H1 (cell line): ENCODE measurements at regions not wholly inside any gene's neighbourhood (a gene's known extent, or its start where the extent isn't known, plus 50 kb on each side); places are given as distances from the start of the nearest gene placed in this dataset.

Experiments used
- CTCF ChIA-PET: fragments of 300-600 bp; sonication (Branson Sonifier 250); formaldehyde crosslinking; loops from one replicate; lab custom pipeline; 2021; ENCODE audit not compliant: partially characterized antibody; lab: Charles Lee
- POLR2A ChIA-PET: fragments of 300-600 bp; sonication (Branson Sonifier 250); formaldehyde crosslinking; loops from one replicate; lab custom pipeline; 2021; ENCODE audit warnings: inconsistent platforms; ENCODE audit not compliant: partially characterized antibody; lab: Charles Lee
- DNase-seq, 2 experiments: peaks; one replicate each; pipeline versions ENCODE4 v3.0.0 to v3.0.0-alpha.2; 2010 to 2022; ENCODE audit warnings: low spot score in 2 of 2, low read depth in 1 of 2, mixed read lengths in 1 of 2
- FAIRE-seq: peaks from 2 replicates; lab custom pipeline; 2011; peaks lifted over from hg19 to GRCh38; lab: Jason Lieb, UNC
- H2AFZ ChIP-seq: 2 replicates; pipeline ENCODE4 v1.8.1; 2012; ENCODE audit warnings: low read length, inconsistent platforms
- H2AK5ac ChIP-seq: 2 replicates; pipeline ENCODE4 v1.6.1; 2013; ENCODE audit warnings: low read depth, low read length
- H2BK120ac ChIP-seq: replicated peaks from 2 replicates; pipeline ENCODE3; 2013; ENCODE audit warnings: low read depth, low read length, inconsistent platforms
- H2BK12ac ChIP-seq: 2 replicates; pipeline ENCODE4 v1.6.1; 2013; ENCODE audit warnings: low read depth, low read length
- H2BK15ac ChIP-seq: 2 replicates; pipeline ENCODE4 v1.6.1; 2013; ENCODE audit warnings: low read length
- H2BK20ac ChIP-seq: 2 replicates; pipeline ENCODE4 v1.6.1; 2013; ENCODE audit warnings: low read length
- H2BK5ac ChIP-seq: 2 replicates; pipeline ENCODE4 v1.6.1; 2013; ENCODE audit warnings: low read depth, low read length
- H3K14ac ChIP-seq: 2 replicates; pipeline ENCODE4 v1.6.1; 2013; ENCODE audit warnings: inconsistent platforms; ENCODE audit not compliant: insufficient read length
- H3K18ac ChIP-seq: 2 replicates; pipeline ENCODE4 v1.6.1; 2013; ENCODE audit warnings: low read length; ENCODE audit errors: extremely low read depth
- H3K23ac ChIP-seq: 2 replicates; pipeline ENCODE4 v1.6.1; 2013; ENCODE audit warnings: inconsistent platforms; ENCODE audit not compliant: insufficient read length
- H3K23me2 ChIP-seq: 2 replicates; pipeline ENCODE4 v1.6.1; 2013; ENCODE audit warnings: low read depth, low read length
- H3K27ac ChIP-seq: 2 replicates; pipeline ENCODE4 v1.6.1; 2011; ENCODE audit warnings: low read depth, low read length, inconsistent platforms
- H3K27me3 ChIP-seq, 4 experiments: replicated peaks in 1 of 4; 1 replicate in 1 of 4; 2 replicates in 3 of 4; pipeline versions ENCODE4 v1.6.1 to v1.8.1; 2011 to 2013; ENCODE audit warnings: low read length in 3 of 4, mild to moderate bottlenecking in 3 of 4, inconsistent platforms in 2 of 4, mixed read lengths in 2 of 4, moderate library complexity in 1 of 4; ENCODE audit not compliant: control insufficient read depth in 3 of 4, insufficient read depth in 3 of 4; ENCODE audit errors: extremely low read depth in 1 of 4
- H3K36me3 ChIP-seq, 4 experiments: 2 replicates each; pipeline versions ENCODE4 v1.6.1 to v1.8.1; 2011 to 2013; ENCODE audit warnings: mild to moderate bottlenecking in 4 of 4, low read length in 3 of 4, moderate library complexity in 2 of 4, control low read depth in 1 of 4, inconsistent platforms in 1 of 4; ENCODE audit not compliant: insufficient read depth in 4 of 4, control insufficient read depth in 2 of 4
- H3K4ac ChIP-seq: replicated peaks from 2 replicates; pipeline ENCODE3; 2013; ENCODE audit warnings: low read length, low read depth, mixed read lengths, inconsistent platforms; ENCODE audit not compliant: insufficient read length
- H3K4me1 ChIP-seq, 4 experiments: replicated peaks in 1 of 4; 1 replicate in 1 of 4; 2 replicates in 3 of 4; pipeline versions ENCODE4 v1.6.1 to v1.8.1; 2011 to 2013; ENCODE audit warnings: low read length in 3 of 4, inconsistent platforms in 2 of 4, mixed read lengths in 1 of 4; ENCODE audit not compliant: insufficient read depth in 4 of 4, control insufficient read depth in 3 of 4
- H3K4me2 ChIP-seq, 2 experiments: 2 replicates each; pipeline versions ENCODE4 v1.6.1 to v1.8.1; 2011 to 2013; ENCODE audit warnings: low read depth in 2 of 2, low read length in 2 of 2, control low read depth in 1 of 2, inconsistent platforms in 1 of 2, mild to moderate bottlenecking in 1 of 2; ENCODE audit not compliant: insufficient read depth in 1 of 2
- H3K4me3 ChIP-seq, 4 experiments: fragments of 200-600, 300-600 bp in 1 of 4; sonication (generic), shearing (Covaris generic), sonication (Bioruptor Twin) in 1 of 4; 2 replicates each; pipeline versions ENCODE4 v1.5.1 to v1.8.1; 2011 to 2016; ENCODE audit warnings: low read length in 4 of 4, low read depth in 3 of 4, control low read depth in 2 of 4, inconsistent platforms in 2 of 4, mild to moderate bottlenecking in 2 of 4, mixed read lengths in 1 of 4, moderate library complexity in 1 of 4; ENCODE audit not compliant: insufficient read depth in 2 of 4; ENCODE audit errors: extremely low read depth in 1 of 4
- H3K56ac ChIP-seq: replicated peaks from 2 replicates; pipeline ENCODE3; 2013; ENCODE audit warnings: low read depth, mild to moderate bottlenecking, mixed read lengths, low read length, inconsistent platforms; ENCODE audit not compliant: insufficient read length
- H3K79me1 ChIP-seq: 2 replicates; pipeline ENCODE4 v1.6.1; 2013; ENCODE audit warnings: low read depth, low read length, control low read depth
- H3K79me2 ChIP-seq, 2 experiments: 2 replicates each; pipeline versions ENCODE4 v1.6.1 to v1.8.1; 2012 to 2013; ENCODE audit warnings: low read length in 2 of 2, mild to moderate bottlenecking in 2 of 2, inconsistent platforms in 1 of 2; ENCODE audit not compliant: insufficient read depth in 2 of 2, control insufficient read depth in 1 of 2
- H3K9ac ChIP-seq, 4 experiments: replicated peaks in 1 of 4; 1 replicate in 1 of 4; 2 replicates in 3 of 4; pipeline versions ENCODE4 v1.6.1 to v1.8.1; 2011 to 2013; ENCODE audit warnings: low read depth in 3 of 4, low read length in 3 of 4, control low read depth in 2 of 4, mild to moderate bottlenecking in 2 of 4, moderate library complexity in 2 of 4, inconsistent platforms in 1 of 4; ENCODE audit errors: extremely low read depth in 1 of 4
- H3K9me3 ChIP-seq, 2 experiments: 2 replicates each; pipeline versions ENCODE4 v1.6.1 to v1.8.1; 2012 to 2013; ENCODE audit warnings: mild to moderate bottlenecking in 2 of 2, moderate library complexity in 2 of 2, control low read depth in 1 of 2, inconsistent platforms in 1 of 2, low read depth in 1 of 2, low read length in 1 of 2, mixed read lengths in 1 of 2; ENCODE audit not compliant: insufficient read depth in 2 of 2
- H4K20me1 ChIP-seq, 2 experiments: replicated peaks in 1 of 2; 2 replicates each; pipeline versions ENCODE3 to v1.8.1; 2011 to 2013; ENCODE audit warnings: inconsistent platforms in 2 of 2, low read length in 2 of 2, mild to moderate bottlenecking in 1 of 2; ENCODE audit not compliant: insufficient read depth in 2 of 2, control insufficient read depth in 1 of 2
- H4K5ac ChIP-seq: 2 replicates; pipeline ENCODE4 v1.6.1; 2013; ENCODE audit warnings: low read length, low read depth, mixed read lengths, inconsistent platforms; ENCODE audit not compliant: insufficient read length
- H4K8ac ChIP-seq: 2 replicates; pipeline ENCODE4 v1.8.0; 2013; ENCODE audit warnings: mild to moderate bottlenecking, moderate library complexity, low read length, inconsistent platforms; ENCODE audit not compliant: insufficient read depth; ENCODE audit errors: extremely low read depth
- H4K91ac ChIP-seq: replicated peaks from 2 replicates; pipeline ENCODE3; 2013; ENCODE audit warnings: low read length, mixed read lengths, inconsistent platforms; ENCODE audit not compliant: insufficient read length
- CEBPB ChIP-seq: IDR thresholded peaks from 2 replicates; pipeline ENCODE4 v1.6.1; 2012; ENCODE audit warnings: low read depth, low read length
- CHD1 ChIP-seq: IDR thresholded peaks from 2 replicates; pipeline ENCODE4 v1.6.1; 2012; ENCODE audit warnings: low read depth, low read length, improper control_type of control experiment
- GABPA ChIP-seq: IDR thresholded peaks from 2 replicates; pipeline ENCODE4 v1.6.1; 2011; ENCODE audit warnings: mild to moderate bottlenecking, low read length, moderate library complexity, borderline replicate concordance; ENCODE audit not compliant: insufficient read depth
- MAFK ChIP-seq: IDR thresholded peaks from 2 replicates; pipeline ENCODE4 v1.6.1; 2012; ENCODE audit warnings: low read depth, mild to moderate bottlenecking, improper control_type of control experiment, low read length
- NRF1 ChIP-seq: IDR thresholded peaks from 2 replicates; pipeline ENCODE4 v1.6.1; 2011; ENCODE audit warnings: mild to moderate bottlenecking, low read depth, low read length, improper control_type of control experiment
- PHF8 ChIP-seq: fragments of 200-600 bp; sonication (generic); conservative IDR thresholded peaks from 2 replicates; pipeline ENCODE4 v1.7.1; 2012; ENCODE audit warnings: low read depth, mild to moderate bottlenecking, inconsistent platforms, low read length, moderate library complexity
- SIRT6 ChIP-seq: IDR thresholded peaks from one replicate; pipeline ENCODE4 v1.7.1; 2012; ENCODE audit warnings: low read length, inconsistent platforms
- TCF12 ChIP-seq: IDR thresholded peaks from 2 replicates; pipeline ENCODE4 v1.6.1; 2011; ENCODE audit warnings: low read depth, mild to moderate bottlenecking, low read length
- TEAD4 ChIP-seq: IDR thresholded peaks from 2 replicates; pipeline ENCODE4 v1.6.1; 2012; ENCODE audit warnings: low read depth, low read length, inconsistent platforms, mixed read lengths
- TF ChIP-seq, protein P1 (sequence below): IDR thresholded peaks from 2 replicates; pipeline ENCODE4 v1.6.1; 2012; ENCODE audit warnings: low read length, inconsistent platforms
- TF ChIP-seq, protein P2 (sequence below): IDR thresholded peaks from 2 replicates; pipeline ENCODE4 v1.6.1; 2011; ENCODE audit warnings: low read length, improper control_type of control experiment

DNA sequence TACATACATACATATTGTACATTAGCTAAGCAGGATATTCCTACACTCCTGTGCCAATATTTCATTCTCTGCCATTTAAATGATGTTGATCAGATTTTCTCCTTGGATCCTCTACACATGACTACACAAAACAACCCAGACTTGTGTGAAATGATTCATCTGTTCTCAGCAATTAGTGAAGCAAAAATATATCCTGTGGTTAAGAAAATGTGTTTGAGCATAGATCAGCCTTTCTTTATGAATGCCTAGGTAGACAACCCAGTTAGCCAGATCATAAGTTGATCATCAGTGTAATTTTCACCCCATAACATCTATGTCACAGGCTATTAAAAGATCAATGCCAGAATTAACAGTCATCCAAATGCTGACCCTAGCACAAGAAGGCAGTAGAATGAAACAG lies 275.2 kb upstream of the EDNRB start:
- no peak overlapping the region for H3K4me2 ChIP-seq
- H2BK5ac ChIP-seq, result no peak overlapping the region
- H2BK12ac ChIP-seq, result no peak overlapping the region
- H3K9ac ChIP-seq, result no peak overlapping the region
- FAIRE-seq, result no peak
- no peaks in the 10 kb centered on the region for H3K79me1 ChIP-seq
- no peaks in the 10 kb centered on the region for H3K79me2 ChIP-seq
- POLR2A ChIA-PET, result no interaction called here
- TF ChIP-seq, protein P1, sequence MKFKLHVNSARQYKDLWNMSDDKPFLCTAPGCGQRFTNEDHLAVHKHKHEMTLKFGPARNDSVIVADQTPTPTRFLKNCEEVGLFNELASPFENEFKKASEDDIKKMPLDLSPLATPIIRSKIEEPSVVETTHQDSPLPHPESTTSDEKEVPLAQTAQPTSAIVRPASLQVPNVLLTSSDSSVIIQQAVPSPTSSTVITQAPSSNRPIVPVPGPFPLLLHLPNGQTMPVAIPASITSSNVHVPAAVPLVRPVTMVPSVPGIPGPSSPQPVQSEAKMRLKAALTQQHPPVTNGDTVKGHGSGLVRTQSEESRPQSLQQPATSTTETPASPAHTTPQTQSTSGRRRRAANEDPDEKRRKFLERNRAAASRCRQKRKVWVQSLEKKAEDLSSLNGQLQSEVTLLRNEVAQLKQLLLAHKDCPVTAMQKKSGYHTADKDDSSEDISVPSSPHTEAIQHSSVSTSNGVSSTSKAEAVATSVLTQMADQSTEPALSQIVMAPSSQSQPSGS, result no peak
- TF ChIP-seq CHD1 (no peak), PHF8 (no peak), MAFK (no peak), CEBPB (no peak), SIRT6 (no peak), TCF12 (no peak), NRF1 (no peak), GABPA (no peak), TEAD4 (no peak)
- TF ChIP-seq, protein P2, sequence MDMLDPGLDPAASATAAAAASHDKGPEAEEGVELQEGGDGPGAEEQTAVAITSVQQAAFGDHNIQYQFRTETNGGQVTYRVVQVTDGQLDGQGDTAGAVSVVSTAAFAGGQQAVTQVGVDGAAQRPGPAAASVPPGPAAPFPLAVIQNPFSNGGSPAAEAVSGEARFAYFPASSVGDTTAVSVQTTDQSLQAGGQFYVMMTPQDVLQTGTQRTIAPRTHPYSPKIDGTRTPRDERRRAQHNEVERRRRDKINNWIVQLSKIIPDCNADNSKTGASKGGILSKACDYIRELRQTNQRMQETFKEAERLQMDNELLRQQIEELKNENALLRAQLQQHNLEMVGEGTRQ, result no peak
- no peaks in the 10 kb centered on the region for H4K20me1 ChIP-seq
- DNase-seq, result no peak
- H3K27me3 ChIP-seq, result no peaks in the 10 kb centered on the region
- no peaks in the 10 kb centered on the region for H3K9me3 ChIP-seq
- H3K4me1 ChIP-seq, result no peaks in the 10 kb centered on the region
- H2AK5ac ChIP-seq, result no peak overlapping the region
- H2BK15ac ChIP-seq, result no peak overlapping the region
- no peak overlapping the region for H3K14ac ChIP-seq
- no peak overlapping the region for H2BK120ac ChIP-seq
- no peak overlapping the region for H2AFZ ChIP-seq
- no peak overlapping the region for H3K4ac ChIP-seq
- H3K4me3 ChIP-seq, result no peak overlapping the region
- no peak overlapping the region for H2BK20ac ChIP-seq
- no peak overlapping the region for H4K8ac ChIP-seq
- no peak overlapping the region for H3K18ac ChIP-seq
- CTCF ChIA-PET, result no interaction called here
- no peak overlapping the region for H4K91ac ChIP-seq
- no peak overlapping the region for H3K23ac ChIP-seq
- H4K5ac ChIP-seq, result no peak overlapping the region
- H3K36me3 ChIP-seq, result no peaks in the 10 kb centered on the region
- H3K23me2 ChIP-seq, result no peaks in the 10 kb centered on the region
- H3K56ac ChIP-seq, result no peak overlapping the region
- H3K27ac ChIP-seq, result no peak overlapping the region
